H1 (cell line): ENCODE measurements at regions not wholly inside any gene's neighbourhood (a gene's known extent, or its start where the extent isn't known, plus 50 kb on each side); places are given as distances from the start of the nearest gene placed in this dataset.

Experiments
- CTCF ChIA-PET: fragments of 300-600 bp; sonication (Branson Sonifier 250); formaldehyde crosslinking; loops from one replicate; lab custom pipeline; 2021; ENCODE audit not compliant: partially characterized antibody; lab: Charles Lee
- POLR2A ChIA-PET: fragments of 300-600 bp; sonication (Branson Sonifier 250); formaldehyde crosslinking; loops from one replicate; lab custom pipeline; 2021; ENCODE audit warnings: inconsistent platforms; ENCODE audit not compliant: partially characterized antibody; lab: Charles Lee
- DNase-seq, 2 experiments: peaks; one replicate each; pipeline versions ENCODE4 v3.0.0 to v3.0.0-alpha.2; 2010 to 2022; ENCODE audit warnings: low spot score in 2 of 2, low read depth in 1 of 2, mixed read lengths in 1 of 2
- FAIRE-seq: peaks from 2 replicates; lab custom pipeline; 2011; peaks lifted over from hg19 to GRCh38; lab: Jason Lieb, UNC
- H2AFZ ChIP-seq: 2 replicates; pipeline ENCODE4 v1.8.1; 2012; ENCODE audit warnings: low read length, inconsistent platforms
- H2AK5ac ChIP-seq: 2 replicates; pipeline ENCODE4 v1.6.1; 2013; ENCODE audit warnings: low read depth, low read length
- H2BK120ac ChIP-seq: replicated peaks from 2 replicates; pipeline ENCODE3; 2013; ENCODE audit warnings: low read depth, low read length, inconsistent platforms
- H2BK12ac ChIP-seq: 2 replicates; pipeline ENCODE4 v1.6.1; 2013; ENCODE audit warnings: low read depth, low read length
- H2BK15ac ChIP-seq: 2 replicates; pipeline ENCODE4 v1.6.1; 2013; ENCODE audit warnings: low read length
- H2BK20ac ChIP-seq: 2 replicates; pipeline ENCODE4 v1.6.1; 2013; ENCODE audit warnings: low read length
- H2BK5ac ChIP-seq: 2 replicates; pipeline ENCODE4 v1.6.1; 2013; ENCODE audit warnings: low read depth, low read length
- H3K14ac ChIP-seq: 2 replicates; pipeline ENCODE4 v1.6.1; 2013; ENCODE audit warnings: inconsistent platforms; ENCODE audit not compliant: insufficient read length
- H3K18ac ChIP-seq: 2 replicates; pipeline ENCODE4 v1.6.1; 2013; ENCODE audit warnings: low read length; ENCODE audit errors: extremely low read depth
- H3K23ac ChIP-seq: 2 replicates; pipeline ENCODE4 v1.6.1; 2013; ENCODE audit warnings: inconsistent platforms; ENCODE audit not compliant: insufficient read length
- H3K23me2 ChIP-seq: 2 replicates; pipeline ENCODE4 v1.6.1; 2013; ENCODE audit warnings: low read depth, low read length
- H3K27ac ChIP-seq: 2 replicates; pipeline ENCODE4 v1.6.1; 2011; ENCODE audit warnings: low read depth, low read length, inconsistent platforms
- H3K27me3 ChIP-seq, 4 experiments: replicated peaks in 1 of 4; 1 replicate in 1 of 4; 2 replicates in 3 of 4; pipeline versions ENCODE4 v1.6.1 to v1.8.1; 2011 to 2013; ENCODE audit warnings: low read length in 3 of 4, mild to moderate bottlenecking in 3 of 4, inconsistent platforms in 2 of 4, mixed read lengths in 2 of 4, moderate library complexity in 1 of 4; ENCODE audit not compliant: control insufficient read depth in 3 of 4, insufficient read depth in 3 of 4; ENCODE audit errors: extremely low read depth in 1 of 4
- H3K36me3 ChIP-seq, 4 experiments: 2 replicates each; pipeline versions ENCODE4 v1.6.1 to v1.8.1; 2011 to 2013; ENCODE audit warnings: mild to moderate bottlenecking in 4 of 4, low read length in 3 of 4, moderate library complexity in 2 of 4, control low read depth in 1 of 4, inconsistent platforms in 1 of 4; ENCODE audit not compliant: insufficient read depth in 4 of 4, control insufficient read depth in 2 of 4
- H3K4ac ChIP-seq: replicated peaks from 2 replicates; pipeline ENCODE3; 2013; ENCODE audit warnings: low read length, low read depth, mixed read lengths, inconsistent platforms; ENCODE audit not compliant: insufficient read length
- H3K4me1 ChIP-seq, 4 experiments: replicated peaks in 1 of 4; 1 replicate in 1 of 4; 2 replicates in 3 of 4; pipeline versions ENCODE4 v1.6.1 to v1.8.1; 2011 to 2013; ENCODE audit warnings: low read length in 3 of 4, inconsistent platforms in 2 of 4, mixed read lengths in 1 of 4; ENCODE audit not compliant: insufficient read depth in 4 of 4, control insufficient read depth in 3 of 4
- H3K4me2 ChIP-seq, 2 experiments: 2 replicates each; pipeline versions ENCODE4 v1.6.1 to v1.8.1; 2011 to 2013; ENCODE audit warnings: low read depth in 2 of 2, low read length in 2 of 2, control low read depth in 1 of 2, inconsistent platforms in 1 of 2, mild to moderate bottlenecking in 1 of 2; ENCODE audit not compliant: insufficient read depth in 1 of 2
- H3K4me3 ChIP-seq, 4 experiments: fragments of 200-600, 300-600 bp in 1 of 4; sonication (generic), shearing (Covaris generic), sonication (Bioruptor Twin) in 1 of 4; 2 replicates each; pipeline versions ENCODE4 v1.5.1 to v1.8.1; 2011 to 2016; ENCODE audit warnings: low read length in 4 of 4, low read depth in 3 of 4, control low read depth in 2 of 4, inconsistent platforms in 2 of 4, mild to moderate bottlenecking in 2 of 4, mixed read lengths in 1 of 4, moderate library complexity in 1 of 4; ENCODE audit not compliant: insufficient read depth in 2 of 4; ENCODE audit errors: extremely low read depth in 1 of 4
- H3K56ac ChIP-seq: replicated peaks from 2 replicates; pipeline ENCODE3; 2013; ENCODE audit warnings: low read depth, mild to moderate bottlenecking, mixed read lengths, low read length, inconsistent platforms; ENCODE audit not compliant: insufficient read length
- H3K79me1 ChIP-seq: 2 replicates; pipeline ENCODE4 v1.6.1; 2013; ENCODE audit warnings: low read depth, low read length, control low read depth
- H3K79me2 ChIP-seq, 2 experiments: 2 replicates each; pipeline versions ENCODE4 v1.6.1 to v1.8.1; 2012 to 2013; ENCODE audit warnings: low read length in 2 of 2, mild to moderate bottlenecking in 2 of 2, inconsistent platforms in 1 of 2; ENCODE audit not compliant: insufficient read depth in 2 of 2, control insufficient read depth in 1 of 2
- H3K9ac ChIP-seq, 4 experiments: replicated peaks in 1 of 4; 1 replicate in 1 of 4; 2 replicates in 3 of 4; pipeline versions ENCODE4 v1.6.1 to v1.8.1; 2011 to 2013; ENCODE audit warnings: low read depth in 3 of 4, low read length in 3 of 4, control low read depth in 2 of 4, mild to moderate bottlenecking in 2 of 4, moderate library complexity in 2 of 4, inconsistent platforms in 1 of 4; ENCODE audit errors: extremely low read depth in 1 of 4
- H3K9me3 ChIP-seq, 2 experiments: 2 replicates each; pipeline versions ENCODE4 v1.6.1 to v1.8.1; 2012 to 2013; ENCODE audit warnings: mild to moderate bottlenecking in 2 of 2, moderate library complexity in 2 of 2, control low read depth in 1 of 2, inconsistent platforms in 1 of 2, low read depth in 1 of 2, low read length in 1 of 2, mixed read lengths in 1 of 2; ENCODE audit not compliant: insufficient read depth in 2 of 2
- H4K20me1 ChIP-seq, 2 experiments: replicated peaks in 1 of 2; 2 replicates each; pipeline versions ENCODE3 to v1.8.1; 2011 to 2013; ENCODE audit warnings: inconsistent platforms in 2 of 2, low read length in 2 of 2, mild to moderate bottlenecking in 1 of 2; ENCODE audit not compliant: insufficient read depth in 2 of 2, control insufficient read depth in 1 of 2
- H4K5ac ChIP-seq: 2 replicates; pipeline ENCODE4 v1.6.1; 2013; ENCODE audit warnings: low read length, low read depth, mixed read lengths, inconsistent platforms; ENCODE audit not compliant: insufficient read length
- H4K8ac ChIP-seq: 2 replicates; pipeline ENCODE4 v1.8.0; 2013; ENCODE audit warnings: mild to moderate bottlenecking, moderate library complexity, low read length, inconsistent platforms; ENCODE audit not compliant: insufficient read depth; ENCODE audit errors: extremely low read depth
- H4K91ac ChIP-seq: replicated peaks from 2 replicates; pipeline ENCODE3; 2013; ENCODE audit warnings: low read length, mixed read lengths, inconsistent platforms; ENCODE audit not compliant: insufficient read length
- BACH1 ChIP-seq: IDR thresholded peaks from 2 replicates; pipeline ENCODE4 v1.6.1; 2012; ENCODE audit warnings: low read length, improper control_type of control experiment
- BRCA1 ChIP-seq: IDR thresholded peaks from 2 replicates; pipeline ENCODE4 v1.6.1; 2012; ENCODE audit warnings: low read depth, low read length, improper control_type of control experiment
- CBX8 ChIP-seq: fragments of 300-800, 300-1000 bp; sonication (generic); IDR thresholded peaks from 2 replicates; pipeline ENCODE4 v1.7.1; 2016; ENCODE audit warnings: low read depth, low read length, borderline replicate concordance
- CTBP2 ChIP-seq: IDR thresholded peaks from 2 replicates; pipeline ENCODE4 v1.7.0; 2011; ENCODE audit warnings: borderline replicate concordance, mild to moderate bottlenecking, moderate library complexity, mixed read lengths, low read length; ENCODE audit not compliant: insufficient read depth, insufficient read length
- FOSL1 ChIP-seq: IDR thresholded peaks from 2 replicates; pipeline ENCODE4 v1.6.1; 2011; ENCODE audit warnings: mild to moderate bottlenecking, low read depth, low read length, moderate library complexity; ENCODE audit not compliant: insufficient read depth
- HDAC2 ChIP-seq, 2 experiments: fragments of 300-600 bp in 1 of 2; sonication (generic) in 1 of 2; IDR thresholded peaks; 2 replicates each; pipeline ENCODE4 v1.6.1; 2011 to 2012; ENCODE audit warnings: low read depth in 2 of 2, low read length in 2 of 2, mild to moderate bottlenecking in 2 of 2, moderate library complexity in 2 of 2, borderline replicate concordance in 1 of 2, inconsistent platforms in 1 of 2
- MAFK ChIP-seq: IDR thresholded peaks from 2 replicates; pipeline ENCODE4 v1.6.1; 2012; ENCODE audit warnings: low read depth, mild to moderate bottlenecking, improper control_type of control experiment, low read length
- SIX5 ChIP-seq: IDR thresholded peaks from 2 replicates; pipeline ENCODE4 v1.6.1; 2011; ENCODE audit warnings: mild to moderate bottlenecking, low read depth, low read length
- SP2 ChIP-seq: IDR thresholded peaks from 2 replicates; pipeline ENCODE4 v1.6.1; 2012; ENCODE audit warnings: mild to moderate bottlenecking, low read length, inconsistent platforms
- SP4 ChIP-seq: IDR thresholded peaks from 2 replicates; pipeline ENCODE4 v1.6.1; 2012; ENCODE audit warnings: low read length, inconsistent platforms
- SUZ12 ChIP-seq: fragments of 200-600 bp; sonication (generic); IDR thresholded peaks from 2 replicates; pipeline ENCODE4 v1.6.1; 2012; ENCODE audit warnings: mild to moderate bottlenecking, inconsistent platforms, low read length, moderate library complexity, mixed read lengths
- TEAD4 ChIP-seq: IDR thresholded peaks from 2 replicates; pipeline ENCODE4 v1.6.1; 2012; ENCODE audit warnings: low read depth, low read length, inconsistent platforms, mixed read lengths
- WGBS, 2 experiments: shearing (Covaris generic) in 1 of 2; methylation state at CpG; one replicate each; pipeline versions ENCODE4 v1.1.6 to v1.1.7; 2013 to 2015; ENCODE audit warnings: low lambda C conversion rate in 2 of 2, mixed read lengths in 2 of 2, inconsistent platforms in 1 of 2, low coverage in 1 of 2, missing lambda C conversion rate in 1 of 2; ENCODE audit not compliant: insufficient replicate concordance in 2 of 2, insufficient coverage in 1 of 2, insufficient read length in 1 of 2; ENCODE audit errors: extremely low coverage in 1 of 2, missing lambda C conversion rate in 1 of 2; 5-methylcytosine and 5-hydroxymethylcytosine counted together

DNA sequence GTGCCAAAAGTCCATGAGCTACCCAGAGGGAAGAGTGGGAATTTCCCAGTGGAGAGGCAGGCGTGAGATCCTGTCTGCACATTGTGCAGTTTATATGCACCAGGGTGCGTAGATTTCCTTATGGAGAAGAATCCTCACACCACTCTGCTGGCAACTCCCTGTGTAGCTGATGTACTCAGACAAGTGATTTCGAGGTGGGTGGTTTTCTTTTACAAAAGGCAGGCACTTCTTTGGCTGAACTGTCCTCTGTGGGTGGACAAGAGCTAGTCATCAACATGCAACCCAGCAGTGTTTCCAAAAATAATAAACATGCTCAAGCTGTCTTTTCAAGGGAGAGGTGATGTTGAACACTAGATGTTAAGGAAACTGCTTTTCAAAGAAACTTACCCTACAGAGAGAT lies 121.7 kb upstream of the NXT1 start:
- no peak for TF ChIP-seq SIX5
- no peak for TF ChIP-seq CTBP2
- no peak for TF ChIP-seq TEAD4
- no peak for TF ChIP-seq FOSL1
- TF ChIP-seq HDAC2 (IDR thresholded peaks at IDR 0.05; ENCODE audit: borderline replicate concordance in 1 of 2, low read depth in 2 of 2, low read length in 2 of 2), result no peak
- TF ChIP-seq SP4, result no peak
- TF ChIP-seq MAFK, result no peak
- TF ChIP-seq SP2, result no peak
- TF ChIP-seq BACH1, result no peak
- no peak for TF ChIP-seq SUZ12
- no peak for TF ChIP-seq BRCA1
- no peak for TF ChIP-seq CBX8
- ChIA-PET POLR2A (no interaction called here), CTCF (interaction anchor here (0.8 to 1.9 kb wide), 3 partner anchors 17 to 139 kb away, joined by 3 to 8 read pairs (median 3); no protein-coding TSS in a partner anchor)
- no peak overlapping the region for H3K9ac ChIP-seq
- H3K27me3 ChIP-seq, result no peaks in the 10 kb centered on the region
- no peak overlapping the region for H2BK5ac ChIP-seq
- no peak overlapping the region for H2BK120ac ChIP-seq
- H3K79me2 ChIP-seq, result no peaks in the 10 kb centered on the region
- no peaks in the 10 kb centered on the region for H3K36me3 ChIP-seq
- FAIRE-seq (no peak), DNase-seq (peak in 1 of 2 experiments; percentile 11)
- H4K5ac ChIP-seq, result no peak overlapping the region
- 86% methylated on average over 3 of the region's 3 CpGs; no CpG with 5 or more reads in 1 of the 2 experiments for WGBS, 2 experiments
- no peak overlapping the region for H2BK20ac ChIP-seq
- H3K18ac ChIP-seq, result no peak overlapping the region
- H3K27ac ChIP-seq, result no peak overlapping the region
- 0 out of 4 replicates have a peak, but pooled peaks cover 0 to 2% of the 10 kb centered on the region in 2 experiments for H3K9me3 ChIP-seq
- H4K8ac ChIP-seq, result no peak overlapping the region
- H4K91ac ChIP-seq, result no peak overlapping the region
- no peaks in the 10 kb centered on the region for H3K23me2 ChIP-seq
- H3K4me1 ChIP-seq, result no peaks in the 10 kb centered on the region; a peak in 1 of 7 replicates
- no peak overlapping the region for H2AK5ac ChIP-seq
- H3K23ac ChIP-seq, result no peak overlapping the region
- H3K4me3 ChIP-seq, result no peak overlapping the region
- no peak overlapping the region for H3K4ac ChIP-seq
- H3K56ac ChIP-seq, result no peak overlapping the region
- H2BK15ac ChIP-seq, result no peak overlapping the region
- H3K14ac ChIP-seq, result no peak overlapping the region
- no peaks in the 10 kb centered on the region for H3K79me1 ChIP-seq
- H2AFZ ChIP-seq, result no peak overlapping the region
- H4K20me1 ChIP-seq, result no peaks in the 10 kb centered on the region
- no peak overlapping the region for H3K4me2 ChIP-seq
- no peak overlapping the region for H2BK12ac ChIP-seq
